H1 (cell line): ENCODE measurements at regions not wholly inside any gene's neighbourhood (a gene's known extent, or its start where the extent isn't known, plus 50 kb on each side); places are given as distances from the start of the nearest gene placed in this dataset.

Experiments
- CTCF ChIA-PET: fragments of 300-600 bp; sonication (Branson Sonifier 250); formaldehyde crosslinking; loops from one replicate; lab custom pipeline; 2021; ENCODE audit not compliant: partially characterized antibody; lab: Charles Lee
- POLR2A ChIA-PET: fragments of 300-600 bp; sonication (Branson Sonifier 250); formaldehyde crosslinking; loops from one replicate; lab custom pipeline; 2021; ENCODE audit warnings: inconsistent platforms; ENCODE audit not compliant: partially characterized antibody; lab: Charles Lee
- DNase-seq, 2 experiments: peaks; one replicate each; pipeline versions ENCODE4 v3.0.0 to v3.0.0-alpha.2; 2010 to 2022; ENCODE audit warnings: low spot score in 2 of 2, low read depth in 1 of 2, mixed read lengths in 1 of 2
- FAIRE-seq: peaks from 2 replicates; lab custom pipeline; 2011; peaks lifted over from hg19 to GRCh38; lab: Jason Lieb, UNC
- H2AFZ ChIP-seq: 2 replicates; pipeline ENCODE4 v1.8.1; 2012; ENCODE audit warnings: low read length, inconsistent platforms
- H2AK5ac ChIP-seq: 2 replicates; pipeline ENCODE4 v1.6.1; 2013; ENCODE audit warnings: low read depth, low read length
- H2BK120ac ChIP-seq: replicated peaks from 2 replicates; pipeline ENCODE3; 2013; ENCODE audit warnings: low read depth, low read length, inconsistent platforms
- H2BK12ac ChIP-seq: 2 replicates; pipeline ENCODE4 v1.6.1; 2013; ENCODE audit warnings: low read depth, low read length
- H2BK15ac ChIP-seq: 2 replicates; pipeline ENCODE4 v1.6.1; 2013; ENCODE audit warnings: low read length
- H2BK20ac ChIP-seq: 2 replicates; pipeline ENCODE4 v1.6.1; 2013; ENCODE audit warnings: low read length
- H2BK5ac ChIP-seq: 2 replicates; pipeline ENCODE4 v1.6.1; 2013; ENCODE audit warnings: low read depth, low read length
- H3K14ac ChIP-seq: 2 replicates; pipeline ENCODE4 v1.6.1; 2013; ENCODE audit warnings: inconsistent platforms; ENCODE audit not compliant: insufficient read length
- H3K18ac ChIP-seq: 2 replicates; pipeline ENCODE4 v1.6.1; 2013; ENCODE audit warnings: low read length; ENCODE audit errors: extremely low read depth
- H3K23ac ChIP-seq: 2 replicates; pipeline ENCODE4 v1.6.1; 2013; ENCODE audit warnings: inconsistent platforms; ENCODE audit not compliant: insufficient read length
- H3K23me2 ChIP-seq: 2 replicates; pipeline ENCODE4 v1.6.1; 2013; ENCODE audit warnings: low read depth, low read length
- H3K27ac ChIP-seq: 2 replicates; pipeline ENCODE4 v1.6.1; 2011; ENCODE audit warnings: low read depth, low read length, inconsistent platforms
- H3K27me3 ChIP-seq, 4 experiments: replicated peaks in 1 of 4; 1 replicate in 1 of 4; 2 replicates in 3 of 4; pipeline versions ENCODE4 v1.6.1 to v1.8.1; 2011 to 2013; ENCODE audit warnings: low read length in 3 of 4, mild to moderate bottlenecking in 3 of 4, inconsistent platforms in 2 of 4, mixed read lengths in 2 of 4, moderate library complexity in 1 of 4; ENCODE audit not compliant: control insufficient read depth in 3 of 4, insufficient read depth in 3 of 4; ENCODE audit errors: extremely low read depth in 1 of 4
- H3K36me3 ChIP-seq, 4 experiments: 2 replicates each; pipeline versions ENCODE4 v1.6.1 to v1.8.1; 2011 to 2013; ENCODE audit warnings: mild to moderate bottlenecking in 4 of 4, low read length in 3 of 4, moderate library complexity in 2 of 4, control low read depth in 1 of 4, inconsistent platforms in 1 of 4; ENCODE audit not compliant: insufficient read depth in 4 of 4, control insufficient read depth in 2 of 4
- H3K4ac ChIP-seq: replicated peaks from 2 replicates; pipeline ENCODE3; 2013; ENCODE audit warnings: low read length, low read depth, mixed read lengths, inconsistent platforms; ENCODE audit not compliant: insufficient read length
- H3K4me1 ChIP-seq, 4 experiments: replicated peaks in 1 of 4; 1 replicate in 1 of 4; 2 replicates in 3 of 4; pipeline versions ENCODE4 v1.6.1 to v1.8.1; 2011 to 2013; ENCODE audit warnings: low read length in 3 of 4, inconsistent platforms in 2 of 4, mixed read lengths in 1 of 4; ENCODE audit not compliant: insufficient read depth in 4 of 4, control insufficient read depth in 3 of 4
- H3K4me2 ChIP-seq, 2 experiments: 2 replicates each; pipeline versions ENCODE4 v1.6.1 to v1.8.1; 2011 to 2013; ENCODE audit warnings: low read depth in 2 of 2, low read length in 2 of 2, control low read depth in 1 of 2, inconsistent platforms in 1 of 2, mild to moderate bottlenecking in 1 of 2; ENCODE audit not compliant: insufficient read depth in 1 of 2
- H3K4me3 ChIP-seq, 4 experiments: fragments of 200-600, 300-600 bp in 1 of 4; sonication (generic), shearing (Covaris generic), sonication (Bioruptor Twin) in 1 of 4; 2 replicates each; pipeline versions ENCODE4 v1.5.1 to v1.8.1; 2011 to 2016; ENCODE audit warnings: low read length in 4 of 4, low read depth in 3 of 4, control low read depth in 2 of 4, inconsistent platforms in 2 of 4, mild to moderate bottlenecking in 2 of 4, mixed read lengths in 1 of 4, moderate library complexity in 1 of 4; ENCODE audit not compliant: insufficient read depth in 2 of 4; ENCODE audit errors: extremely low read depth in 1 of 4
- H3K56ac ChIP-seq: replicated peaks from 2 replicates; pipeline ENCODE3; 2013; ENCODE audit warnings: low read depth, mild to moderate bottlenecking, mixed read lengths, low read length, inconsistent platforms; ENCODE audit not compliant: insufficient read length
- H3K79me1 ChIP-seq: 2 replicates; pipeline ENCODE4 v1.6.1; 2013; ENCODE audit warnings: low read depth, low read length, control low read depth
- H3K79me2 ChIP-seq, 2 experiments: 2 replicates each; pipeline versions ENCODE4 v1.6.1 to v1.8.1; 2012 to 2013; ENCODE audit warnings: low read length in 2 of 2, mild to moderate bottlenecking in 2 of 2, inconsistent platforms in 1 of 2; ENCODE audit not compliant: insufficient read depth in 2 of 2, control insufficient read depth in 1 of 2
- H3K9ac ChIP-seq, 4 experiments: replicated peaks in 1 of 4; 1 replicate in 1 of 4; 2 replicates in 3 of 4; pipeline versions ENCODE4 v1.6.1 to v1.8.1; 2011 to 2013; ENCODE audit warnings: low read depth in 3 of 4, low read length in 3 of 4, control low read depth in 2 of 4, mild to moderate bottlenecking in 2 of 4, moderate library complexity in 2 of 4, inconsistent platforms in 1 of 4; ENCODE audit errors: extremely low read depth in 1 of 4
- H3K9me3 ChIP-seq, 2 experiments: 2 replicates each; pipeline versions ENCODE4 v1.6.1 to v1.8.1; 2012 to 2013; ENCODE audit warnings: mild to moderate bottlenecking in 2 of 2, moderate library complexity in 2 of 2, control low read depth in 1 of 2, inconsistent platforms in 1 of 2, low read depth in 1 of 2, low read length in 1 of 2, mixed read lengths in 1 of 2; ENCODE audit not compliant: insufficient read depth in 2 of 2
- H4K20me1 ChIP-seq, 2 experiments: replicated peaks in 1 of 2; 2 replicates each; pipeline versions ENCODE3 to v1.8.1; 2011 to 2013; ENCODE audit warnings: inconsistent platforms in 2 of 2, low read length in 2 of 2, mild to moderate bottlenecking in 1 of 2; ENCODE audit not compliant: insufficient read depth in 2 of 2, control insufficient read depth in 1 of 2
- H4K5ac ChIP-seq: 2 replicates; pipeline ENCODE4 v1.6.1; 2013; ENCODE audit warnings: low read length, low read depth, mixed read lengths, inconsistent platforms; ENCODE audit not compliant: insufficient read length
- H4K8ac ChIP-seq: 2 replicates; pipeline ENCODE4 v1.8.0; 2013; ENCODE audit warnings: mild to moderate bottlenecking, moderate library complexity, low read length, inconsistent platforms; ENCODE audit not compliant: insufficient read depth; ENCODE audit errors: extremely low read depth
- H4K91ac ChIP-seq: replicated peaks from 2 replicates; pipeline ENCODE3; 2013; ENCODE audit warnings: low read length, mixed read lengths, inconsistent platforms; ENCODE audit not compliant: insufficient read length
- MAFK ChIP-seq: IDR thresholded peaks from 2 replicates; pipeline ENCODE4 v1.6.1; 2012; ENCODE audit warnings: low read depth, mild to moderate bottlenecking, improper control_type of control experiment, low read length
- RAD21 ChIP-seq, 2 experiments: IDR thresholded peaks in 1 of 2; conservative IDR thresholded peaks in 1 of 2; 2 replicates each; pipeline ENCODE4 v1.6.1; 2011; ENCODE audit warnings: low read depth in 2 of 2, low read length in 2 of 2, improper control_type of control experiment in 1 of 2, inconsistent platforms in 1 of 2, mild to moderate bottlenecking in 1 of 2, moderate library complexity in 1 of 2
- WGBS, 2 experiments: shearing (Covaris generic) in 1 of 2; methylation state at CpG; one replicate each; pipeline versions ENCODE4 v1.1.6 to v1.1.7; 2013 to 2015; ENCODE audit warnings: low lambda C conversion rate in 2 of 2, mixed read lengths in 2 of 2, inconsistent platforms in 1 of 2, low coverage in 1 of 2, missing lambda C conversion rate in 1 of 2; ENCODE audit not compliant: insufficient replicate concordance in 2 of 2, insufficient coverage in 1 of 2, insufficient read length in 1 of 2; ENCODE audit errors: extremely low coverage in 1 of 2, missing lambda C conversion rate in 1 of 2; 5-methylcytosine and 5-hydroxymethylcytosine counted together

GRCh38 chr3:6452974-6453373 lies 407.9 kb upstream of the GRM7 start:
- no peak for TF ChIP-seq MAFK
- TF ChIP-seq RAD21 (IDR thresholded peaks at IDR 0.05 in 1 of 2, conservative IDR thresholded peaks at IDR 0.05 in 1 of 2; ENCODE audit: low read depth in 2 of 2, low read length in 2 of 2), result no peak
- Histone ChIP-seq H2BK12ac (no peak overlapping the region), H3K27me3 (no peaks in the 10 kb centered on the region), H2BK20ac (no peak overlapping the region), H3K36me3 (no peaks in the 10 kb centered on the region), H2BK120ac (no peak overlapping the region), H2BK15ac (no peak overlapping the region), H3K79me2 (no peaks in the 10 kb centered on the region), H3K23ac (no peak overlapping the region), H3K18ac (no peak overlapping the region), H2BK5ac (no peak overlapping the region), H4K91ac (no peak overlapping the region), H3K14ac (no peak overlapping the region), H4K5ac (no peak overlapping the region), H3K56ac (no peak overlapping the region), H4K8ac (no peak overlapping the region), H3K4me2 (no peak overlapping the region), H2AFZ (no peak overlapping the region), H3K9ac (no peak overlapping the region), H3K23me2 (no peaks in the 10 kb centered on the region), H3K9me3 (no peaks in the 10 kb centered on the region), H3K79me1 (no peaks in the 10 kb centered on the region), H4K20me1 (no peaks in the 10 kb centered on the region), H3K4me1 (no peaks in the 10 kb centered on the region), H3K27ac (no peak overlapping the region), H3K4ac (no peak overlapping the region), H2AK5ac (no peak overlapping the region), H3K4me3 (no peak overlapping the region)
- FAIRE-seq (no peak), DNase-seq (no peak)
- 89% methylated on average over 1 of the region's 1 CpG; no CpG with 5 or more reads in 1 of the 2 experiments for WGBS, 2 experiments
- POLR2A ChIA-PET, result no interaction called here
- CTCF ChIA-PET, result no interaction called here
